GM21526 (cell line): ENCODE measurements at regions not wholly inside any gene's neighbourhood (a gene's known extent, or its start where the extent isn't known, plus 50 kb on each side); places are given as distances from the start of the nearest gene placed in this dataset.
A peak's percentile ranks its signal among the peaks of the same experiment; 100 is the strongest.

Experiments
- ATAC-seq: cut with Tn5 transposase; IDR thresholded peaks from one replicate; pipeline ENCODE4 v1.9.1; 2021; ENCODE audit warnings: moderate library complexity; ENCODE audit not compliant: unreplicated experiment, low FRiP score

DNA sequence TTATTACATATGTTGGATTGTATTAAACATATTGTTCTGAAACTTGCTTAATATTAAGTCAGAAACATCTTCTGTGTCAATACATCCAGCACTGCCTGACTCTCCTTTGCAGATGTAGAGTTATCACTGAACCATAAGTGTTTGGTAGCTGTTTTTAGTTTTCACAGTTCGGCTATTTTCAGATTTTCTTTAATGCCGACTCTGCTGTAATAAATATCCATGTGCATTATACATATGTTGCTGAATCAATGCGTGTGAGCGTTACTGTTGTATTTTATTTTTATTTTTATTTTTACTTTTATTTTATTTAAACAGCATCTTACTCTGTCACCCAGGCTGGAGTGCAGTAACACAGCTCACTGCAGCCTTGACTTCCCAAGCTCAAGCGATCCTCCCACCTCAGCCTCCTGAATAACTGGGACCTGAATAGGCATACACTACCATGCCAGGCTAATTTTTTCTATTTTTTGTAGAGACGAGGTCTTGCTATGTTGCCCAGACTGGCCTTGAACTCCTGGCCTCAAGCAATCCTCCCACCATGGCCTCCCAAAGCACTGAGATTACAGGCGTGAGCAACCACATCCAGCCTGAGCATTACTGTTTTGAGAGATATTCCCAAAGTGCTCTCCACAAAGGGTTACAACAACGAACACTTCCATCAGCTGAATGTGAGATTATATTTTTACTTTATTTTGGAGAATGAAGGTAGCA, 50.7 kb upstream of the NOCT start:
- no peak for ATAC-seq

DNA sequence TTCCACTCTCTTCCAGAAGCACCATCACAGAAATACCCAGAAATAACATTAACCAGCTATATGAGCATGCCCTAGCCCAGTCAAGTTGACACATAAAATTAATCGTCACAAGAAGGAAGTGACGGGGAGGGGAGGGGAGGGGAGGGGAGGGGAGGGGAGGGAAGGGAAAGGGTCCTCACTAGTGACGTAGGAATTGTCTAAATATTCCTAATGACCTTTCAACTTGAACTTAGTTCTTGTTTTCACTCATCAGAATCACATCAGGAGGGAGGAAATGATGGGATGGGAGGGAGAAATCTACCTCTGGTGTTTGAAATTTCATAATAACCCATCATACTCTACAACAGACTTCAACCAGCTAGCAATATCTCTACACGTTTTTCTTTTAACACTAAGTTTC, 52.2 kb upstream of the NOCT start:
- no peak for ATAC-seq

DNA sequence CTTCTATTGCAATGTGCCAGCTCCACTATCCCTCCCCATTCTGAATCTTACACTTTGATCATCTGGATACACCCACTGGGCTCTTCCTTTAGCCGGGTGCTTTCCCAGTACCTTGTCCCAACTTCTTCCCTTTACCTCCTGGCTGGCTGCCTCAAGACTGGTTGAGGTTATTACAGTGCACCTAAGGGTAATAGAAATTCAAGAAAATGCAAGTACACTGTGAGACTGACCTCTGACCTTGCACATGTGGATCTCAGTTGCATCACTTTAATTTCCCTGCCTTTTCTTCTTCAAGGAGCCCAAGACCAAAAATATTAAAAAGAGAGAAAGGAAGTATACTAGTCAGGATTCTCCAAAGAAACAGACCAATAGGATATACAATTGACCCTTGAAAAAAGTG, 53.9 kb upstream of the NOCT start:
- no peak for ATAC-seq

DNA sequence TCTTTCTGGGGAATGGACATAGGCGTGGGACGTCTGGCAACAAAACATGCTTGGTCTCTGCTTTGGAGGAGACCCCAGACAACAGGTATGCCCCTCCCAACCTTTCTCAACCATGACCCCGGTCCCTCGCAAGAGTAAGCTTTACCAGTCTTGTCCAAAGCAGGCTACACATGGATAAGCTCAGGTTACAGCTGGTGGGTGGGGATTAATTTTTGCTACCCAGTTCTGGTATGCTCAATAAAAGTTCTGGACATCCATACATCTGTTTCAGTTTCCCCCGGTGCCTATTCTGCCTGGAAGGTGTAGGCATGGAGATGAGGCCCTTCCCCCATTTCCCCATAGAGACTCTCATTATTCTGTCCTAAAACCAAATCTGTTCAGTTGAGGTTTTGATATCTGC, 54.5 kb upstream of the NOCT start:
- ATAC-seq = no peak

DNA sequence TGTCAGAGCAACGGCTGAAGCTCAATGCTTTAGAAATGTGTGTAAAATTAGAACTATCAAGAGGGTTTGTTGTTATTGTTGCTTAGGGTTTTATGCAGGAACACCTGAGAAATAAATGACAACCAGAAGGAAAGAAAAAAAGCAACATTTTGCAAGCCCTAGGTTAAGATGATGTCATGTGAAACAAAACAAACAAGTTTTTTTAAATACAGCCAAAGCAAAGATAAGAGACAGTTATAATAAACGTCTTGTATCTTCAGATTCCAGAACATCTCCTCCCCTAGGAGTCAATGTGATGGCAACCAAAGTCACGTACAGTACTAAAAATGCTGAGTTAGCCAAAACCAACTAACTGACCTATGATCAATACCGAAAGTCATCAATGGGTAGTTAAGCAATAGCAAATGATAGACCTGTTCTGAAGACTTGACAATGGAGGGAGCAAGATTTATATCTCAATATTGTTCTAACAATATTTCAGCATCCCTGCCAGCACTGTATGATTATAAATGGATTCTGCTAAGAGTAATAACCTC, 55.3 kb upstream of the NOCT start:
- ATAC-seq = no peak

DNA sequence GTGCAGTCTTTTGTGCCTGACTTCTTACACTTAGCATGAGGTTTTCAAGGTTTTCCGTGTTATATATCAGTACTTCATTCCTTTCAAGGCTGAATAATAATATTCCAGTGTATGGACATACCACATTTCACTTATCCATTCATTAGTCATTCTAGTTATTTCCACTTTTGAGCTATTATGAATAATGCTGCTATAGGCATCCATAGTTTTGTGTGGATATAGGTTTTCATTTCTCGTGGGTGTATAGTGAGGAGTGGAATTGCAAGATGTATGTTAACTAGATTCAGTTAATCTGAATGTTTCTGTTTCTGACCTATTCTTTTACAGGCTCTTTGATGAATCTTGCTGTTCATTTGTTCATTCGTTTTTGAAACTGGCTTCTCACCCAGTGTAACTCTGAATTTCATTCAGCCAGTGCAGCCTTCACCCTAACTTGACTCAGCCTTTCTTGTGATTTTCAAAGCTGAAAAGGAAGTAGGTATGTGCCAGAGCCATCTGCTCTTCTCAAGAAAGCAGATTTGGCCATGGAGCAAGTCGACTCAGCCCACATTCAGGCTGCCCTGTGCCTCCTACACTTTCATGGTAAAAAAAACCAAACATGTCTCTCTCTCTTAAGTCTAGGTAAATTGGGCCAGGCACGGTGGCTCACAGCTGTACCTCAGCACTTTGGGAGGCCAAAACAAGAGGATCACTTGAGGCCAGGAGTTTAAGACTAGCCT, 56.3 kb upstream of the NOCT start:
- no peak for ATAC-seq

DNA sequence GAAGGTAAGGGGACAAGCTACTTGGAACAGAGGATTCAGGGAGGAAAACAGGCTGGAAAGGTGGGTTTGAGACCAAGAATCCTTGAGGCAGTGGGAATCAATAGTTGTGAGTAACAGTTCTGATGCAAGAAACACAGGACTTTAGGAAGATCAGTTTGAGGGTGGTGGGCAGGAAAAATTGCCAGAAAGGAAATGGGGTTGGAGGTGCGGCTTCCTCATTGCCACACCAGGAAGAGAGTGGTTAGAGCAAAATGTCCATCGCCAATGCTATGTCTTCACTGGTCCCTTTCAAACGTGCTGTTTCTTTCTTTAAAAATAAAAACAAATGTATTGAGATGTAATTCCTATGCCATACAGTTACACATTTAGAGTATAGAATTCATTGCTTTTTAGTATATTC, 57.1 kb upstream of the NOCT start:
- no peak for ATAC-seq

DNA sequence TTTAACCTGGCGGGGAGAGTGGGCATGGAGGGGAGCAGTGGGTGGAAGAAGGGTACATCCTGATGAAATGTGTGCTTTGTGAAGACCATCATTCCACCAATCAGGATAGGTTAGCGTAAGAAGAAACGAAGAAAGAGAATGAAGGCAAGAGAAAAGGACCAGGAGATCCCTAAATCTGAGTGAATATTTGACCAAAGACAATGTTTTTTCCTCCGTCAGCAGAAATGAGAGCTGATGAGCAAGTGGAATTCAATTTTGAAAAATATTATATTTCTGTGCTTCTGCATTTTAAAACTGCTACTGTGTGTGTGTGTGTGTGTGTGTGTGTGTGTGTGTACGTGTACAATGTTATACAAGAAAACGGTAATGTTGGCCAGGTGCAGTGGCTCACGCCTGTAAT, 58.3 kb upstream of the NOCT start:
- ATAC-seq = no peak

DNA sequence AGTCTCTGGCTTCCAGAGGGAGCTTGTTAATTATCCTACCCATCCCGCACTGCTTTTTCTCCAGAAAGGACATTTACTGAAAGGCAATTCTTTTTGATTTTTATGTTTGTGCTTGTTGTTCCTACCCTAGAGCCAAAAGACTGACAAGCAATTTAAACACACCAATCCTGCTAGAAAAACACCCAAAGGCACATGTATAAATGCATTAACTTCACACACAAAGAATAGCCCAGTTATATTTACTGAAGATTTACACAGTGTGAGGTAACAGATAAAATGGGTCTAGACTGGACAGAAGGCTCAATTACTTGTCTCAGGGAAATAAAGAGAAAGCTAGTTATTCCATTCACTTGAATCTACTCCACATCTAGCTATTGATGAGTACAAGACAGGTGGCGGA, 61.2 kb upstream of the NOCT start:
- ATAC-seq = no peak

DNA sequence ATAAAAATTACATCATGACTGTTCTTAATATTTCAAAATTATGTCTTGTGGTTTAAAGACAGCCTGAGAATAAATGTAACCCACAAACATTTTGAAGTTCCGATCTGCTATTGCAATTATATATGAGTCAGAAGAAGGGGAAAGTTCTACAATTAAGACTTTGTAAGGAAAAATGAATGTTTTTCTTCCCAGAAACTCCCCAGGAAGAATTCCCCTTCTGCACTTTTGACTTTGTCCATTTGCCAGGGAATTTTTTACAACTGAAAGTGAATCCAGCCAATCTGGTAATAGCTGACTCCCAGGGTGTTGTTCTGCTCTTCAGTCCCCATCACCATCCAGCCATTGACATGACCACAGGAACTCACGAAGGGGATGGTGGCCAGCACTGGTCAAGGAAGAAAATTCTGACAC, 61.6 kb upstream of the NOCT start:
- ATAC-seq = no peak

DNA sequence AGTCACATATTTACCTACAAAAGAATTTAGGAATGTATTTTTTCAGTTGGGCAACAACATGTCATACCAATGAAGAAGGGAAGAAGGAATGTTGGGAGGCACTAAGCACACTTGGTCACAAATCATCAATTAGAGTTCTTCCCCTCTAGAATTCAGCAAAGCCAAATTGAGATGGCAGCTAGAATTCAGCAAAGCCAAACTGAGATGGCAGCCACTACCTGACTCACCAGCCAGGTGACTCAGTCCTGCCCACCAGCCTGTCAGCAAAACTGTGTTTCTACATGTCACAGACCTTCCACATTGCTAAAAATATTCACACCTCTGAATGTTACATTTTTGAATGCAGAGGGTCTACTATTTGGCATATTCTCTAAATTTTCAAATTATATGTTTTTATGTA, 63.2 kb upstream of the NOCT start:
- ATAC-seq = no peak

DNA sequence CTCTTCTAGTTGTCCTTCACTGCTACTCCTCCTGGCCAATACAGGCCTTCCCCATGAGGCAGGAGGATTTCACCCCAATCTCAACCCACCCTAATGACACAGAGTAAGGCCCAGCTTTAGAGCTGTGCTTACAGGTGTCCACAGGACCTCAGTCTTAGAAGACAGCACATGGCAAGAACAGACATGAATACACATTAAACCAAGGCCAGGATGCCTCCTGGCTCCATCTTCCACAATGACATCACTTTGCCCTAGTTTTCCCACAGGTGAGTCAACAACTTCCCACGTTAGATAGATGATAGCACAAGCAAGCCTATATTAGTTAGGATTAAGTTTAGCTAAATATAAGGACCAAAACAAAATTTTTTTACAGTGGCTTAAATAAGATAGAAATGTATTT, 63.8 kb upstream of the NOCT start:
- ATAC-seq = no peak

DNA sequence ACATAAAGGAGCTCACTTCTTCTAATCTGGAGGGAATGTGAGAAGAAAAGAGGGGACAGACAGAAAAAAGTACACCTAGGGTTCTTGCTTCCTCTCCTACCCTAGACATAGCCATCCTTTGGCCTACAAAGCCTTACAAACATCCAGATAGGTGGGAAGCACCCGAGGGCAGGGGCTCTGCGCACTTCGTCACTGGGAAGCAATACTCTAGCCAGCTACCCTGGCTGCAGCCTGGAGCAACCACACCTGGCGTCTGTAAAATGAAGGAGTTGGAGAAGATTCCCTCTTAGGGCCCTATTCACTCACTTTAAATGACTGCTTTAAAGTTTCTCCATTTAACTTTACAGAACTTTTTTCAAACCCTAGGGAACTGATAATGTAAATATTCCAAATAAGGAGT, 65.7 kb upstream of the NOCT start:
- no peak for ATAC-seq

DNA sequence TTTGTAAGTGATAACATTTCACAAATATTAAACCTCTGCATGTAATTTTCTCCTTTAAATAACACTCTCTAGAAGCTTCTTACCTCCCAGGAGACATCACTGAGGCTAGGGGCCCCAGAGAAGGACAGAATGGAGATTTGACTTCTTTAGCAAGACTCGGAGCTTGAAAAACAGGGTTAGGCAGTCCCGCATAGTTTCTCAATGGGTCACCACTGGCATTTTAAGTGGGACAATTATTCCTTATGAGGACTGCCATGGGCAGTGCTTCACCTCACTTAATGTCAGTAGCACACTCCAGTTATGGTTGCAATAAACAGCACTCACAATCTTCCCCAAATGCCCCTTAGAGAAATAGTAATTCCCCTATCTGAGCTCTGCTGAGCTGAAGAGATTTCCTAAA, 66.7 kb upstream of the NOCT start:
- ATAC-seq = no peak

DNA sequence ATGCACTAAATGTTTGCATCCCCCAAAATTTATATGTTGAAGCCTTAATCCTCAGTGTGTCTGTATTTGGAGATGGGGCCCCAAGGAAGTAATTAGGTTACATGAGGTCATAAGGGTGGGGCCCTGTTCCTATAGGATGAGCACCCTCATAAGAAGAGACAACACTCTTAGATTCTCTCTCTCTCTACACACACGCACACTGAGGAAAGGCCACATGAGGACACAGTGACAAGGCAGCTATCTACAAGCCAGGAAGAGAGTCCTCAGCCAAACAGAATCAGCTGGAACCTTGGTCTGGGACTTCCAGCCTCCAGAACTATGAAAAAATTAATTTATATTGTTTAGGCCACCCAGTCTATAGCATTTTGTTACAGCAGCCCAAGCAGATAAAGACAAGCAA, 69.3 kb upstream of the NOCT start:
- no peak for ATAC-seq

DNA sequence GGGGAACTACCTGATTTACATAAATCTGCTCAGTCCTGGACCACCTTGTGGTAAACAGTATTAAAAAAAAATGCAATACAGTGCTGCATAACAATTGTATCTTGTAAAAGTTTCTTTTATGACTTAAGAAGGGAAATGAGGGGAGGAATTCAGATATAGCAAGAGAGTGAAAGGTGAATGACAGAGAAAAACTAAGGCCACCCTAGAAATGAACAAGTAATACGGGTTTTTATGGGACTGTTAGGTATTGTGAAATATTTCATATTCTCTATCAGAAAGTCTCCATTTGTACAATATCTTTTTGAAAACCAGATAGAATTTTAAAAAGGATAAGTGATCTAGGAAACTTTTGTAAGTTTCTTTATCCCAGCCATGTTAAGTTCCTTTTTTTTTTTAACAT, 69.7 kb upstream of the NOCT start:
- no peak for ATAC-seq

DNA sequence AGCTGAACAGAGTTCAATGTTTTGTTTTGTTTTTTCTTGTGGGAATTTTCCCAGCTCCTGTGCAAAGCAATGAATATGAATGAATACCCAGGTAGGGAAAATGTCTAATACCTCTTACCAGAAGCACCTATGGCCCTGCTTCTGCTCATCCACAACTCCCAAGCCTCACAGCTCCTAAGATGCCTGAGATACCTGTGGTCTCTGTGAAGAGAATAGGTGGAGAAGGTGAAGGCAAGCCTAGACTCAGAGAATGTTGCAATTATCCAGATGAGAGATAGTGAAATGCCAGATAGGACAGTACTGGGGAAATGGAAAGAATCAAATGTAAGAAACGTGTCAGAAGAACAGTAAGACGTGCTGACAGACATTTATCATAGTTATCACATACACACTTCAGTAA, 70.2 kb upstream of the NOCT start:
- no peak for ATAC-seq

DNA sequence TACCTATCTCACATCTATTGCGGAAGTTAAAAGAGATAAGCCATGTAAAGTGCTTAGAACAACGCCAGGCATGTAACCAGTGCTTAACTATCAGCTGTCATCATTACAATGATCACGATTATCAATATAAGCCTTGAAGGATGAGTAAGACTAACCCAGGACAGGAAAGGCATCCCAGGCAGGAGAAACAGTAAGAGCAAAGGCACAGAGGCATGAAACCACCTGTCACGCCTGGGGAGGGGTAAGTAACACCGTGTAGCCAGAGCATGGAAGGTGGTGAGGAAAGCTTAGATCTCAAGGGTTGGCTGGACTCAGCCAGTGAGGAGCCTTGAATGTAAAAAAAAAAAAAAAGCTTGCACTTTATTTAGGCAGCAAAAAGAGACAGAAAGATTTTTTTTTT, 71.7 kb upstream of the NOCT start:
- no peak for ATAC-seq

DNA sequence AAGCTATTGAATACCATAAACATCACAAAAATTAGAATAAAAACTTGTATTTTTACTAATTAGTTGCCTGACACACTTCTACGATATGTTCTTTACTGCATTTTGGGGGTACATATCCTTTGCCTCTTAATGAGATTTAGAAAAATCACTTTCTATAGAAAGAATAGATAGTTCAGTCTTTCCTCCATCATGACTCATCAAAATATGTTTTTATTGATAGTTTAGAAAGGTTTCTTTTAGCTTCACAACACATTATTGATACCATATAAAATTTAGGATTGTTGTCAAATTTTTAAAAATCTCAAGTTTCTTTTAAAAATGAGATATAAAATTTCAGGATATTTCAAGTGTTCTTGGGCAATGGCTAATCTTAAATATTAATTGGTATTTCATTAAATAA, 74.5 kb upstream of the NOCT start:
- ATAC-seq = no peak

DNA sequence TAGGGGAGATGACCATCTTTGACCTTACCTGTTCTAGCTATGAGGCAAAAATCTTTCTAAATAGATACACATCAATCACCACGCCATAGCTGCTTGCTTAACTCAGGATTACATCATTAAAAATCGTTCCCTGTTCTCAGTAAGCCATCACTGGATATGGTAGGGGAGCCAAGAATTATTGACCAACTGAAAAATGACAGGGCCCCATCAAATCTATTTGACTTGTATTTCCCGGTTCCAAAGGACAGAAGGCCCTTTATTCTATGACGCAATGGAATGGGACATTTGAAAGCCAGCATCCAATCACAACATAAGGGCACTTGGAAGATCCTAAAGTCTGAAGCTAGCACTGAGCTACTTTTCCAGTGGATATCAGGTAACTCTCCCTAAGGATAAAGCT, 75.6 kb upstream of the NOCT start:
- no peak for ATAC-seq

DNA sequence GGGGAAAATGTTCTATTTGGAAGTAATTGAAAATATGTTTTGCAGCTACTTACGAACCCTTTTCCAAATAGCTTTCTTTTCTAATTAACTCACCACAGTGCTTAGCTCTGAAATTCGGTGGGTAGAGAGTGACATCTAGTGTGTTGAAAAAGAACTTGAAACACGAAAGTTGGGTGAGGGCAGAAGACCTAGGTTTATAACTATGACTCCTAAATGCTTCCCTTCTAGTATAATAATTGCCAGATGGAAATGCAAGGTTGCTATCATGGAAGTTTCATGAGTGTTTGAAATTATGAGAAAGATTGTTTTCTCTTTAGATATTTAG, 77.3 kb upstream of the NOCT start:
- peak; percentile 66 for ATAC-seq

DNA sequence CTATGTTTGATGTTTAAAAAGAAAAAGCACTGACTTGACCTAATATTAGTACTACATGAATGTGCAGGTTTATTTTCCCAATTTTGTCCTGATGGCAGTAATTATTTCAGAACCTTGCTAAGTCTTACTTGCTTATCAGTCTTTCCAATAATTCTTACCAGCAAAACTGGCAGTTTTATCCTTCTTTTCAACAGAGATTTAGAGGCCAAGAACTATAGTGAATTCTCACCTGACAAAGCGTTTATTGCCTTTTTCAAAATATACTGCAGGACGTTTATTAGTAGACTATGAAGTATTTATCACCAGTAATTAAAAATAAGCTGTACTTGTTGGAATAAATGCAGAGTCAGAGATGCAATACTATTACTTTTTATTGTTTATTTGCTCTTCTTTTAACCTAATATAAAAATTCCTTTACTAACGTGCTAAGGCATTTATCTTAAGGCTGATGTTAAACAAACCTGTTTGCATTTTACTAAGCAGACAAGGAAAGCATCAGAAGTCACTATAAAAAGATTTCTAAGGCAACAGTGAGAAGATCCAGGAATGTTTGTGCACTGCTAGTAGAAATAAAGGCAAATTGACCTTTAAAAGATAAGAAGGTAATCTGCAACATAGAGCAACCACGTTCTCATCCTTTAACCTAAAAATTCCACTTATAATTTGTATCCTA, 80.3 kb upstream of the NOCT start:
- no peak for ATAC-seq
